ENCODE measurements at regions not wholly inside any gene's neighbourhood (a gene's known extent, or its start where the extent isn't known, plus 50 kb on each side); places are given as distances from the start of the nearest gene placed in this dataset.
"Not testable (repeated sequence)": the region's sequence is repeated elsewhere in the genome, so short reads cannot be mapped to it uniquely, and the experiment has no call there.

GRCh38 chr13:107819071-107819470 is 396.3 kb downstream of the LIG4 start:
- no peak for DNase-seq (ENCODE audit: low read depth, low spot score)

DNA sequence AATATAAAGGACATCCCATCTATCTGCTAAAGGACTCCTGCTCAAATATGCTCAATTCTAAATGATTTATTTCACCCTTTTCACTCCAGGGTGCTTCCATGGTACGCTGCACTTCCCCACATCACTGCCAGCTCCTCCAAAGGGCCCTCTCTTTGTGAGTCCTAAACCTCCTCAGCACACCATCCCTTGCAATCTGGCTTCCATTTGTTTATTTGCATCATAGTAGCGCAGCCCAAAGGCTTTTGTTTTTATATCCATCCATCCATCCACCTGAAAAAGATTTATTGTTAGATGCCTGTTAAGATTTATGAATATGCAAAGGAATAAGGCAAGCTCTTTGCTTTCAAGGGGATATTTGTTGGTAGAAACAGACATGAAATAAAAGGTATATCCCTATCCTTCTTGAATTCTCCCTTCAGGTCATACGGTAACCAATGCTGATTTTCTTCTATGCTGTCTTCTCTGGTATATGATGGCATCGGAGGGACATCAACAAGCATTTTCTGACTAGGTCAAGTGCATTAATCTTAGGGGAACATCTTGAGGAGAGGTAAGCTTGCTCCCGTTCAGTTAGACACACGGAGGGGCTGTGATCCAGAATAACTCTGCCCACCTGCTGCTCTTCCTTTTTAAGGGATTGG is 397.6 kb downstream of the LIG4 start:
- no peak for DNase-seq (ENCODE audit: low read depth, low spot score)

GRCh38 chr13:107812014-107812412 is 403.3 kb downstream of the LIG4 start:
- no peak for DNase-seq (ENCODE audit: low read depth, low spot score)

- no peak for DNase-seq (ENCODE audit: low read depth, low spot score)
These were observed 403.9 kb downstream of the LIG4 start for GRCh38 chr13:107811233-107812013.

DNA sequence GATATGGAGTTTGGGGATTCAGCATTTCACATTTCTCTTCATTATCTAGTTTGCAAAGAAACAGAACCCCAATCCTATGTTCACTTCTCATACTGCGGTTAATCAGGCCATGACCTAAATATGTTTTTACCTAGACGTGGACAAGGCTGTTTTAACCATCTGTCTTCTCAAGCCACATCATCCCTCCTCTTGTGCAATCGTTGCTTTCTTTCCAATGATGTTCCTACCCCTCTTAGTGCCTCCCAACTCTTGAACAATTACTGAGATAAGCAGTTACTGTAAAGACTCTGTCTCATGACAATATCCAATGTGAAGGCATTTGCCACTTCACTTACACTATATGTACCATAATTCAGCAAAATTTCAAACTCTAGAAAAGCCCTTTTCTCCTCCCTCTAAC is 406.2 kb downstream of the LIG4 start:
- DNase-seq (ENCODE audit: low read depth, low spot score), result no peak

DNA sequence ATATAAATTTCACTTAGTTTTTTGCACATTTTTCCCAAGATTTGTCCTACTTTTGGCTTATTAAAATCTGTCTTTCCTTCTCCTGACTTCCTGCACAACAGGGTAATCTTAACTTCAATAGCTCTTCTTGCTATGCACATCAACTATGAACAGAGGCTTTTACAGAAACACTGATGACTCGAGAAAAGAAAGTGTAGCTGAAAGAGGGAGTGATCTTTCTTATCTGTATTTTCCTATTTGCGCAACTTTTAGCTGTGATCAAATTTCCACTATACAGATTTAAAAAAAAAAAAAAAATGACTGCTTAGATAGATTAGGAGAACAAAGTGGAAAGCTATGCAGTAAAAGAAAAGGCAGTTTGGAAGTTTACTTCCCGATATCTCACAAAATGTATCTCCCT is 406.9 kb downstream of the LIG4 start:
- DNase-seq (ENCODE audit: low read depth, low spot score), result no peak

DNA sequence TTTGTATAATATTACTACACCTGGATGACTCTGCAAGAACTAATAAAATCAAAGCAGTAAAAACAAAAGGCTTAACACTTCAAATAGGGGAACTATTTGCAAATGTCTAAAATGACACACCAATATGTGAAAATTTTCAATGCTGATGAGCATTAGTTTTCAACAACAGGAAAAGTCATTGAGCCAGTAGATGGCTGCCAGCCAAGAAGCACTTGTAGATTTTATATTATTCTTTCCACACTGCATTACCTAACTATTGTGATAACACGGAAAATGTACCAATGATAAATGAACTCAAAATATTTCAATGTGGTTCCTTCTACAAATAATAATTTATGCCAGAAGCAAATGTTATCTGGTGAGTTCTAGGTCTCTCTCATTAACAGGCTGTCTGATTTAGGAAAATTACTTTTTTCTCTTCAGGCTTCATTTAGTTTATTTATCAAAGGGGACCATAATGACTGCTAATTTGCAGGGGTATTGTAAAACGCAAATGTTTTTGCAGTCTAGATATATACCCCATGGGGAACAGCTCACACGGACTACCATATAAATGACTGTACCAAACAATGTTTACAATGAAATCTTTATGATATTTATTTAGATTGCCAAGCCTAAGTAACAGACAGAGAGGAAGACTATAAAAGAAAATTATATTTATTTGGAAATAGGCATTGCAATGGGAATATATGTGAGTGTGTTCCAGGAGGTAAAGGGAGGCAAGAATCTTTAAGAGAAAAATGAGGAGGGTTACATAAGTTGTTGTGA is 407.8 kb downstream of the LIG4 start:
- DNase-seq (ENCODE audit: low read depth, low spot score), result no peak

GRCh38 chr13:107806726-107807125 is 408.6 kb downstream of the LIG4 start:
- no peak for DNase-seq (ENCODE audit: low read depth, low spot score)

DNA sequence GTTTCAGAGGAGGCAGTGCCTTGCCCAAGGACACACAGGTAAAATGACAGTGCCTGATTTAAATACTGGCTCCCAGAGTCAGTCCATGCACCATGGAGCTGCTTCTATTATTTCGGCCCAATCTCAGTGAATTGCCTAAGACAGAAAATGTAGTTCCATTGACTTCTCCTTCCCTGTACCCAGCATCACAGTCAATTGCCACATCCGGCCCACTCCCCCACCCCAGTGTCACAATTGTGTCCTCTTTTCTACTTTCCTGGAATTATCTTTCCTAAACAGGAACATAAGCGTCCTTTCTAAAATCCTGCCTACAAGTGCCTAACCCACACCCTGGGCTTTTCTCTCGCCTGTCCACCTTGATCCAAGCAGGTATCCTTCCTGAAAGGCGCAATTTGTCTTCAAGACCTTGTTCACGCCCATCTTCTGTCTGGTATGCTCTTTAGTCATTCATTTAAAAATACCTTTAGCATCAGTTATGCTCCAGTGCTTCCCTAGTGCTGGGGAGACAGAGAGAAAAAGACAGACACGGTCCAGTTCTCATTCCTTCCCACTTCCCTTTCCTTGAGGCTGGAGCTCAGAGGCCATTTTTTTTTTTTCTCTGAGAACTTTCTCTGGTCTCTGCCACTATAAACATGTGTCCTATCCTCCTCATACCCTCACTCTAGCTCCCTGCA is 411.4 kb downstream of the LIG4 start:
- DNase-seq (ENCODE audit: low read depth, low spot score), result no peak

- DNase-seq (ENCODE audit: low read depth, low spot score), result no peak
These were observed 413.7 kb downstream of the LIG4 start for GRCh38 chr13:107801621-107802020.

DNA sequence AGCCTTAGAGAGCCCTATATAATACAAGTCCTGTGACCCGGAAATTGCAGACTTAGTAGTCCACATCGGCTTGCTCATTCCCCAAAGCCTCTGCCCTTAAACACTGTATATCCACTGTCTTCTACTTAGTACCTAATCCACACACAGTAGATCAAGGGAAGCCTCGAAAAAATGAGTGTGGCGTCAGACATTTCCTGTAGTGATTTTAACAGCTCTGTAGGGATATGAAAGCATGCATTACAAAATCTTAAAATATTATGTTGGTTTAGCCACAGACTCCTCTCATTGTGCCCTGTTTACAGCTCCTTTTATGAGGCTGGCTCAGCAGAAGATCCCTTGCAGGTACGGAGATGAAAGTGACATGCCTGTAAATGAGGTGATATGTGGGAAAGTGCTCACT is 416.3 kb downstream of the LIG4 start:
- DNase-seq (ENCODE audit: low read depth, low spot score), result no peak

DNA sequence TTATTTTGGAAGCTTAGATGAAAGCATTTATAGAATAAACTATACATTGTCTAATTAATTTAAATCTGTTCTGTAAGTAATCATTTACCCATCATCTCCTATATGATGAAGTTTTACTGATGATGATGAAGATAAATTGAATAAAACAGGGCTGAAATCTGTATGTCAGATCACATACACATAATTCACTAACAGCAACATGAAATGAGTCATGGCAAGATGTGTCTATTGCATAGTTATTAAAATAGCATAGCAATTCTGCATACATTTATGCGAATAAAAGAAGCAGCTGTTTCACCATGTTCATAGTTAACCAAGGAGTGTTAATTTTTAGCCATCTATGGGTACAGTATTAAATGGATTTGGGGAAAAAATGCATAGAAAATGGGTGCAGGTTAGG is 424.9 kb downstream of the LIG4 start:
- DNase-seq (ENCODE audit: low read depth, low spot score), result no peak

DNA sequence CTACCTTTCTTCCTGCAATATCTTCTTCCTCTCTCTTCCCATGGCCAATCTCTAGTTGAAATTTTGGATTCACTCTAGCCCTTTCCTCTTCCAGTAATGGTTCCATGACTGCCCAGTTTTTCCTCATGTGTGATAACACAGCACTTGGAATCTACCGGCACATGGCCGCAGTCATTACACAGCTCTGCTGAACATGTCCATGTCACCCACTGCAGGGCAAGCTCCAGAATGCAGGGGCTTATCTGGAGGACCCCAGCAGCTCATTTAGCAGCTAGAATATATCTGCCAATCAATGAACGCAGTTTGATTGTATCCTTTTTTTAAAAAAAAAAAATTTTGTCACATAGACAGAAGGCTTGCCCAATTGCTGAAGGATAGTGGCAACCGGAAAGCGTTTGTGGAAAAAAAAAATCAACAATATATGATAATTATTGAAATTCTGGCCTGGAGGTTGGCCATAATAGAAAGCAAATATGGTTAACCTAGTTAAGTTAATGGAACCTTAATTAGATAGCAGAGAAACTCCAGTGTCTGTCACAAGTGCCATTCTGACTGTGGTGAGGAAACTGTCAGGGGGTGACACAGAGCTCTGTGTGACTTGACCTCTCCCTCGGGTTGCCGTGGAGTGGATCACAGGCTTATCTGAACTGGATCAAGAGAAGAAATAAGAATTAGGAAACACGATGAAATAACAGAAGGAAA is 426.7 kb downstream of the LIG4 start:
- no peak for DNase-seq (ENCODE audit: low read depth, low spot score)

DNA sequence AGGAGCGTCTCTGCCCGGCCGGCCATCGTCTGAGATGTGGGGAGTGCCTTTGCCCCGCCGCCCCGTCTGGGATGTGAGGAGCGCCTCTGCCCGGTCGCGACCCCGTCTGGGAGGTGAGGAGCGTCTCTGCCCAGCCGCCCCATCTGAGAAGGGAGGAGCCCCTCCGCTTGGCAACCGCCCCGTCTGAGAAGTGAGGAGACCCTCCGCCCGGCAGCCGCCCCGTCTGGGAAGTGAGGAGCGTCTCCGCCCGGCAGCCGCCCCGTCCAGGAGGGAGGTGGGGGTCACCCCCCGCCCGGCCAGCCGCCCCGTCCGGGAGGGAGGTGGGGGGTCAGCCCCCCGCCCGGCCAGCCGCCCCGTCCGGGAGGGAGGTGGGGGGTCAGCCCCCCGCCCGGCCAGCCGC is 432.7 kb downstream of the LIG4 start:
- DNase-seq (ENCODE audit: low read depth, low spot score), result not testable (repeated sequence)

DNA sequence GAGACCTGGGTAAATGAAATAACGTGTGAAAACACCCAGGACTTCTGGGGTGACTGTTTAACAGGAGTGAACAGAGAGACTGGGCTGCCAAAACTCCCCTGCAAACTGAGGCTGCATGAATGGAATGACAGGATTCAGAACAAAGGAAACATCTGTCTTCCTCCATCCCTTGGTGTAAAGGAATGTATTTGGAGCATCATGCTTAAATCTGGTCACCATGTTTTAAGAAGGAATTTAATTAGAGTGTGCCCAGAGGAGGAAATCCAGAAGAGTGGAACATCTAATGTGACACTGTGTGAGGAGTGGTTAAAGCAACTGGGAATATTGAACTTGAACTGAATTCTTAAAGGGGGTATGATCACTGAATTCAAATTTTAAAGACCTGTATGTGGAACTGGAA is 437.2 kb downstream of the LIG4 start:
- DNase-seq (ENCODE audit: low read depth, low spot score), result no peak

DNA sequence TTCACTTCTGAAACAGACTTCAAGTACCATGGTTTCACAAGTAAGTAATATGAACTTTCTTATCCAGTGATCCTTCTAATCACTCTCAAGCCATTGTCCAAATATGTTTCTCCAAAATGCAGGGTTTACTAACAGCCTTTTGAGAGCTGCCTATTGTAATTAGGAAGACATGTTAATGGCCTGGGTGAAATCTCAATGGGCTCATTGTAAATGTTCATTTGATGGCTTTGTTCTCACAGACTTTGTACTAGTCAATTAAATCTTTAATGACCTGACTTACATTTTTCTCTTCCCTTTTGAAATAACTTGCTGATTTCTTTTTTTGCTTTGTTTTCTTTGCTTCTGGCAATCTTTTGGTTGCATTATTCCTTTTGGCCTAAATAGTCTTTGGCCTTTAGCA is 444.8 kb downstream of the LIG4 start:
- no peak for DNase-seq (ENCODE audit: low read depth, low spot score)

DNA sequence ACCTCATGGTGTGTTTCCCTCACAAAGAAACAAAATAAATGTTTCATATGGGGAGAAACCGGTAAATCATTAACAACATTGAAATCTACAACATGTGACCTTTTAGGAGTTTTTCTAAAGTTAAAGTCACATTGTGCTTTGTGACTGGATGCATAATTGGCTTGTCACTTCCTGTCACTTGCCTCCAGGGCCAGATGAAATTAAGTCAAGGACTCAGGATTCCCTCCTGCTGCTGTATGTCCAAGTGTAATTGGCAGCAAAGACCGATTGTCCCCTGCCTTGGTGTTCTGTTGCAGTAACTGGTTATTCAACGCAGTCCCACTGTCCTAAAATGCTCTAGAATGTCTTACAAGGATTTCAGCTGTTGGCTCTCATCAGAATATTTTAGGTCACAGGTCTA is 448.2 kb downstream of the LIG4 start:
- no peak for DNase-seq (ENCODE audit: low read depth, low spot score)

- DNase-seq (ENCODE audit: low read depth, low spot score), result no peak
These were observed 449.5 kb downstream of the LIG4 start for GRCh38 chr13:107765724-107766401.

DNA sequence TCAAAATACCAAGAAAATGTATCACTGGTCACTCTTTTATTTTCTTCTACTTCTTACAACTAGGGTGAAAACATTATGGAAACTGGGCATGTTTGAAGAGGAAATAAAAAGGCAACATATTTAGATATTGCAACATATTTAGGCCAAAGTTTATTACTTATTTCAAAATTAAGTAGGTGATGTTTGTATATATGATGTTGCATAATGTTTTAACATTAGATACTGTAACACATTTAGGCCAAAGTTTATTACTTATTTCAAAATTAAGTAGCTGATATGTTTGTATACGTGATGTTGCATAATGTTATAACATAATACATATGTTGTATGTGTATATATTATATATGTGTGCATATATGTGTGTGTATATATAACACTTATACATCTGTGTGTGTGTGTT is 451.3 kb downstream of the LIG4 start:
- no peak for DNase-seq (ENCODE audit: low read depth, low spot score)

DNA sequence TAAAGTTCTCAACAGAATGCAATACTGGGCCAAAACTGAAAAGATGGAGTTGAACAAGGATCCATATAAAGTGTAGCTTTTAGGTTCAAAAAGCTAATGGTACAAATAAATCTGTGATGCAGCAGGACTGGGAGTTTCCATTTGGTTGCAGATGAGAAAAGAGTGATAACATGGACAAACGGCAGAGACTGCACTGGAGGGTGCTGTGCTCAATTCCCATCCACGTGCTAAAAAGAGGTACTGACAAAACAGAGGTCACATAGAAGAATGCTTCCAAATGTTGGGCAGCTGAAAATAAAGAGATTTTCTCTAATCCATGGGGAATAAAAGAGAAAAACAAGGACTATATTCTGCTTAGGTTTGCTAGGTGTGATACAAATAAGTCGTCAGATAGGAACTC is 461.6 kb downstream of the LIG4 start:
- no peak for DNase-seq (ENCODE audit: low read depth, low spot score)

DNA sequence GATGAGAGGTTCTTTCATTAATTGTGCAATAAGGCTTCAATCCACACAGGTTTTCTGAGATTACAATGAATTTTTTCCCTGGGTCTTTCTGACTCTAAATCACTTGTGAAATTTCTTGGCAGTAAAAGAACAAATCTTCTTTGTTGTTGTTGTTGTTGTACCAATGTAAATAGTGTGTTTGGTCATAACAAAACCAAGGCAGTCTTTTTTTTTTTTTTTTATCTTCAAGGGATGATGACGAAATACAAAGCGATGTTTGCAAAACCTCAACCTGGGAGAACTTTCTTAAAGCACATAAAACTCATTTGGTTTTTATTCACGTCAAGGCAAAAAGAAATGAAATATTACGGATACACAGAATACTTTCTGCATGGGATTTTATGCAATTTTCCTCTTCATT is 462.0 kb downstream of the LIG4 start:
- DNase-seq (ENCODE audit: low read depth, low spot score), result no peak

Data from activated CD4-positive, CD25-positive, alpha-beta regulatory T cell treated with anti-CD3 and anti-CD28 coated beads, Interleukin-2, amount 50 U/mL, for 16 hours (primary cell).